Kidney epithelial cell (primary cell): ENCODE measurements at regions not wholly inside any gene's neighbourhood (a gene's known extent, or its start where the extent isn't known, plus 50 kb on each side); places are given as distances from the start of the nearest gene placed in this dataset.
"Not testable (repeated sequence)": the region's sequence is repeated elsewhere in the genome, so short reads cannot be mapped to it uniquely, and the experiment has no call there.

ENCODE experiments used
- DNase-seq: peaks from one replicate; pipeline ENCODE4 v3.0.0-alpha.2; 2010; ENCODE audit warnings: low read depth
- H3K27me3 ChIP-seq: 2 replicates; pipeline ENCODE4 v1.6.0; 2011; ENCODE audit warnings: low read length; ENCODE audit not compliant: control insufficient read depth, insufficient read depth
- H3K36me3 ChIP-seq: 2 replicates; pipeline ENCODE4 v1.5.1; 2011; ENCODE audit warnings: low read length; ENCODE audit not compliant: control insufficient read depth, insufficient read depth
- H3K4me3 ChIP-seq: 2 replicates; pipeline ENCODE4 v1.5.1; 2011; ENCODE audit warnings: low read depth, mild to moderate bottlenecking, control low read depth, low read length
- TF ChIP-seq, protein P1 (sequence below): IDR thresholded peaks from 2 replicates; pipeline ENCODE4 v1.5.1; 2011; ENCODE audit warnings: mild to moderate bottlenecking, moderate library complexity, low read length, control low read depth, inconsistent platforms; ENCODE audit not compliant: insufficient read depth, poor library complexity, severe bottlenecking

DNA sequence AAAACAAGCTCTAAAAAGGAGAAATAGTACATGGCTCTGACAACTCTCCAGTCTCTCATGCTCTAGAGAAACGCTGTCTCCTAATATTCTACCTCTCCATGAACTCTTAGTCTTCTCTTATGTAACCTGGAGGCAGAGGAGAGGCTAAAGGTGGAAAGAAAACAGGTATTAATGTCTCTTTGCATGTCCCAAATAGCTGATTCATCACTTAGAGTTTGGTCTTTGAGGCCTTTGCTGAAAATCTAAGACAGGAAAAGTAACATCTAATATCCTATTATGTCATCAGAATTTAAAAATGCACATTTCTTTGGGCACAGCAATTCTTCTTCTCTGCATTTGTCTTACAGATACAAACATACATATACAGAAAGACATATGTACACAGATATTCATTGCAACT, 127.2 kb downstream of the DHRS2 start:
- Histone ChIP-seq H3K36me3 (no peaks in the 10 kb centered on the region), H3K27me3 (no peaks in the 10 kb centered on the region), H3K4me3 (no peak overlapping the region)
- DNase-seq, result no peak
- TF ChIP-seq, protein P1, sequence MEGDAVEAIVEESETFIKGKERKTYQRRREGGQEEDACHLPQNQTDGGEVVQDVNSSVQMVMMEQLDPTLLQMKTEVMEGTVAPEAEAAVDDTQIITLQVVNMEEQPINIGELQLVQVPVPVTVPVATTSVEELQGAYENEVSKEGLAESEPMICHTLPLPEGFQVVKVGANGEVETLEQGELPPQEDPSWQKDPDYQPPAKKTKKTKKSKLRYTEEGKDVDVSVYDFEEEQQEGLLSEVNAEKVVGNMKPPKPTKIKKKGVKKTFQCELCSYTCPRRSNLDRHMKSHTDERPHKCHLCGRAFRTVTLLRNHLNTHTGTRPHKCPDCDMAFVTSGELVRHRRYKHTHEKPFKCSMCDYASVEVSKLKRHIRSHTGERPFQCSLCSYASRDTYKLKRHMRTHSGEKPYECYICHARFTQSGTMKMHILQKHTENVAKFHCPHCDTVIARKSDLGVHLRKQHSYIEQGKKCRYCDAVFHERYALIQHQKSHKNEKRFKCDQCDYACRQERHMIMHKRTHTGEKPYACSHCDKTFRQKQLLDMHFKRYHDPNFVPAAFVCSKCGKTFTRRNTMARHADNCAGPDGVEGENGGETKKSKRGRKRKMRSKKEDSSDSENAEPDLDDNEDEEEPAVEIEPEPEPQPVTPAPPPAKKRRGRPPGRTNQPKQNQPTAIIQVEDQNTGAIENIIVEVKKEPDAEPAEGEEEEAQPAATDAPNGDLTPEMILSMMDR, result no peak

DNA sequence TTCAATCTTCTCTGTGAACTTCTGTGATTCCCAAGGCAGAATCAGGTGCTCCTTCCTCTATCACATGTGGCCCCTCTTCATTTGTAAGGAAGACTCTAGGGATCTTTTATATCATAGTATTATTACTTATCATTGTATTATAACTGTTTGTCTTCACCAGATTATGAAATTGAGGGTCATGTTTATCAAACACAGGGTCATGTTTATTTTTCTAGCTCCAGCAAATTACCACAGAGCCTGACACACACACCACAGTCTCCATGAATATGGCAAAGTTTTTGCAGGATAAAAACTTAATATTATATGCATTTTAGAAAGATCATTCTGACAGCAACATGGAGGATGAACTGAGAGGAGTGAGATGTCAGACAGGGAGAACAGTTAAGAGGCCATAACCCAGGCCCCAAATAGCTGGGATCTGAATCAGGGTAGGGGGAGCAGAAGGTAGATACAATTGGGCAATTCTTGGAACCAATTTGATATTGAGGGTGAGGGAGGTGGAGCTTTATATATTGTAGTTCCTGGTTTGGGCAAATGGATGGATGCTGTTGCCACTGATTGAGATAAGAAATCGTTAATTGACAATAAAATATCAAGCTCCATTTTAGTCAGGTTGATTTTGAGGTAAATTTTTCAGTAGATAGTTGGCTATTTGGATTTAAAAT, 130.7 kb downstream of the DHRS2 start:
- Histone ChIP-seq H3K4me3 (no peak overlapping the region), H3K27me3 (no peaks in the 10 kb centered on the region), H3K36me3 (no peaks in the 10 kb centered on the region)
- TF ChIP-seq, protein P1, result no peak
- DNase-seq, result no peak

DNA sequence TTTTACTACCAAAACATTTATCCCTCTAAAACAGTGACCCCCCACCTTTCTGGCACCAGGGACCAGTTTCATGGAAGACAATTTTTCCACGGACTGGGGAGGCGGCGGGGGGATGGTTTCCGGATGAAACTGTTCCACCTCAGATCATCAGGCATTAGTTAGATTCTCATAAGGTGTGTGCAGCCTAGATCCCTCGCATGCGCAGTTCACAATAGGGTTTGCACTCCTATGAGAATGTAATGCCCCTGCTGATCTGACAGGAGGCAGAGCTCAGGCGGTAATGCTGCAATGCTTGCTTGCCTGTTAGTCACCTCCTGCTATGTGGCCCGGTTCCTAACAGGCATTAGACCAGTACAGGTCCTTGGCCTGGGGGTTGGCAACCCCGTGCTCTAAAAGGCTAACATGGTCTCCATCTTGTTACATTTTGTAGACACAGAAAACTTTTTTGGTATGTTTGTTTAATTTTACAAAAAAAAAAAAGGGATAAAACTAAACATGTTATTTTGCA, 133.1 kb downstream of the DHRS2 start:
- H3K4me3 ChIP-seq, H3K36me3 ChIP-seq, DNase-seq, H3K27me3 ChIP-seq: not testable (repeated sequence)

DNA sequence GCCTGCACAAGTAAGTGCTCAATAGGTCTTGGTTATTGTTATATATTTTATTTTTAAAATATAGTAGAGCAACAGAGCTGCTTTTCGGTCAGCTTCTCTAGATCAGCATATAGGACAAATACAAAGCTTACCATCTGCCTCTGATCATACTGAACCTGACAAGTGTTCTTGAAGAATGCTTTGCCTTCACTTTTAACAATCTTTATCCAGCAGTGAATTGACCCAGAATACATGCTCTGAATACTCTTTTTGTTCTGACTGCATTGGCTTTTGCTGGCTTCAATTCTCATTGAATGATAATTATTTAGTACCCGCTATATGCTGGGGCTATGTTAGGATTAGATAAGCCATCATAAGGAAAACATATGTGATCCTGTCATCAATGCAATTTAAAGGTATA, 137.8 kb downstream of the DHRS2 start:
- no peak overlapping the region for H3K4me3 ChIP-seq
- H3K27me3 ChIP-seq, result no peaks in the 10 kb centered on the region
- no peaks in the 10 kb centered on the region for H3K36me3 ChIP-seq
- TF ChIP-seq, protein P1, result no peak
- no peak for DNase-seq

DNA sequence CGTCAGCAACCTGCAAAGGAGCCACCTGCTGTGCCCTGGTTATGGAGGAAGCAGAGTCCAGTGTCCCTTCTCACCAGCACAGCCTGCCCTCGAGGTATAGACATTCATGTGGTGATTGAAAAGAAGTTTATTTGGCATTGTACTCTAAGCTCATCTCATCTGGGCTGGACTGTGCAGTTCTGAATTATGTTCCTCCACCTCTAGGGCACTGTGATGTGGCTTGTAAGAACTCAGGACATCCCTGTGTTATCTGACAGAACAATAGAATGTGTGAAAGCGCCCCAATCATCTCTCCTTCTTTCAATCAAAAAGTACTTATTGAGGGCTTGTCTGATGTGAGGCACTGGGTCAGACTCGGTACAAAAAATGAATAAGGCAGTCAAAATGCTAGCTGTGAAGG, 140.1 kb downstream of the DHRS2 start:
- TF ChIP-seq, protein P1, result no peak
- no peaks in the 10 kb centered on the region for H3K27me3 ChIP-seq

DNA sequence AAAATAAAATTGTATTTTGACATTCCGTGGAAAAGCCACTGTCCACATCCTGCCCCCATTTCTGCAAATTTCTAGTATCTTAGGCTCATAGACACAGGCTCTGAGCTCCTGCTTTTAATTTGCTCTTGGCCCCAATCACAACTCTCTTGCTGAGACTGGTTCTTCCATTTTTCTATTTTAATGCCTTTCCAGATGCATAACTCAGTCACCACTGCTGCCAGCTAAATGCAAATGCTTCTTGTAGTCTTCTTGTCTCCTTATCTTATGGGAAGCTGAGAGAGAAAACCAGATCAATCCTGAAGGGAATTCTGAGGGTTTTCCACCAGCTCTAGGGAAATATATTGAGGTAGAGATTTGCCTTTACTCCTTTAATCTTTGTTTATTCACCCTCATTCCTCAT, 149.0 kb downstream of the DHRS2 start:
- Histone ChIP-seq H3K36me3 (no peaks in the 10 kb centered on the region), H3K4me3 (no peak overlapping the region), H3K27me3 (no peaks in the 10 kb centered on the region)
- DNase-seq, result no peak
- TF ChIP-seq, protein P1, result no peak

More for the DNA sequence above, 140.1 kb downstream of the DHRS2 start:
- no peak for DNase-seq
- Histone ChIP-seq H3K36me3 (no peaks in the 10 kb centered on the region), H3K4me3 (no peak overlapping the region)
